GM19035 (cell line): ENCODE measurements at regions not wholly inside any gene's neighbourhood (a gene's known extent, or its start where the extent isn't known, plus 50 kb on each side); places are given as distances from the start of the nearest gene placed in this dataset.
"Not testable (repeated sequence)": the region's sequence is repeated elsewhere in the genome, so short reads cannot be mapped to it uniquely, and the experiment has no call there.

Experiments
- ATAC-seq: cut with Tn5 transposase; IDR thresholded peaks from one replicate; pipeline ENCODE4 v1.9.1; 2021; ENCODE audit not compliant: unreplicated experiment

- ATAC-seq: no peak
Observed at GRCh38 chr9:124164811-124165210, 92.9 kb upstream of the NEK6 start.

DNA sequence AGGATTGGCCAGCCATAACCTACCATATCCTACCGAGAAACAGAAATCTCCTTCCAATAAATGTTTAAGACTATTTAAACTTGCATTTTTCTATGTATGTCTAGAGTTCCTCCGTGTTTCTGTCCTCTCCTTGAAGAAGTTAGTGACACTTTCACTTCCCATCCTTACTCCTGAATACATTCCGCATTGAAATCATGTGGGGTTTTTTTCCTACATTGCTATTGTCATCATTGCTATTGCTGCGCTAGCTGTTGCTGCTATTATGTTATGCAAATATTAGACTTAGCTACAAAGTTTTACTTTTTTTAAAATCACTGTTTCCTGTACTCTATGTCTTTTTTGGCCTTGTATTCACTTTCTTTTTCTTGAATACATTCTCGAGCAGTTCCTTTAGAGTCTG is 83.3 kb upstream of the NEK6 start:
- ATAC-seq: no peak

GRCh38 chr9:124177522-124177921 is 80.2 kb upstream of the NEK6 start:
- ATAC-seq: not testable (repeated sequence)

- no peak for ATAC-seq
Observed at GRCh38 chr9:124179196-124180071, 78.3 kb upstream of the NEK6 start.

DNA sequence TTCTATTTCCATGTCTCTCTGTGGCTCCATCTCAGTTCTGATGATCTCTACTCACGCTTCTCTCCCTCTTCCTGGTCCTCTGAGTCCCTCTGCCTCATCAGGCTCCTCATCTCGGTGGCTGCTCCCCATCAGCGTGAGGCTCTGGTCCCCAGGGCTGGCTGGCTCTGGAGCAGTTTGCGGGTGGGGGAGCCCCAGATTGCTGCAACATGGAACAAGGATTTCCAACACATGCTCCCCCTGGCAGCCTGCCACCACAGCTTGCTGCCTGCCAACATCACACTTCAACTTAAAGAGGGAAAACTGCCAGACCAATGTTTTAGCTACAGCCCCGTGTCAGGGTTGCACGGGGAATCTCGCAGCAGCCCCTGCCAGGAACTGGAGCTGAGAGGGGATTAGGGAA is 77.2 kb upstream of the NEK6 start:
- no peak for ATAC-seq

- ATAC-seq: no peak
Observed at GRCh38 chr9:124182741-124183140, 75.0 kb upstream of the NEK6 start.

DNA sequence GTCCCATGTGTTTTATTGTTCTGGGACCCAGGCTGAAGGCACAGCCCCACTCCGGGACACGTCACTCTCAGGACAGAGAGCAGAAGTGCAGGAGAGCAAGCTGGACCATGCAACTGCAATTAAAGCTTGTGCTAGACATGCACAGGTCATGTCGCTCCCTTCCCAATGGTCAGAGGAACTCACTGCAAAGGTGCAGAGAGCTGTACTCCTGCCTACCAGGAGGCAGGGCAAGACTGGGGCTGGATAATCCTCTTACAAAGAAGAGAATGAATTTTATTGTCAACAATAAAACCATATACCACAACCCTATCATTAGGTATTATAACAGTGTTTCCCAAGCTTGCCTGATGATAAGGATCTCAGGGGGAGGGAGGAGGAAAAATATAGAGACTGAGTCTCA is 74.0 kb upstream of the NEK6 start:
- no peak for ATAC-seq

- no peak for ATAC-seq
Observed at GRCh38 chr9:124185413-124185812, 72.3 kb upstream of the NEK6 start.

DNA sequence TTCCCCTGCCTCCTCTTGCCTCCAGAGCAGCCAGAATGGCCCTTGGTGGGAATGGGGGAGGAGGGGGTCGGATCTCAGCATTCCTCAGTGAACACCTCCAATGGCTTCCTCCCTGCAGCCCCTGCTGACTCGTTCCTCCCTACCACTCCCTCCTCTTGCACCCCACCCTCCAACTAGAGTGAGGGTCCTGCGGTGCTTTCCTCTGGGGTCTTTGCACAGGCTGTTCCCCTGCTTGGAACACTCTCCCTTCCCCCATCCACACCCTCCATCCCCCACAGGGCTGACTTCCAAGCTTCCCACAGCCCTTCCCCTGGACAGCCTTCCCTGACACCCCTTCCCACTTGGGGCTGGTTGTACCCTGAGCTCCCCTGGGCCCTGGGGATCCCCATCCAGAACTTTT is 70.4 kb upstream of the NEK6 start:
- no peak for ATAC-seq

DNA sequence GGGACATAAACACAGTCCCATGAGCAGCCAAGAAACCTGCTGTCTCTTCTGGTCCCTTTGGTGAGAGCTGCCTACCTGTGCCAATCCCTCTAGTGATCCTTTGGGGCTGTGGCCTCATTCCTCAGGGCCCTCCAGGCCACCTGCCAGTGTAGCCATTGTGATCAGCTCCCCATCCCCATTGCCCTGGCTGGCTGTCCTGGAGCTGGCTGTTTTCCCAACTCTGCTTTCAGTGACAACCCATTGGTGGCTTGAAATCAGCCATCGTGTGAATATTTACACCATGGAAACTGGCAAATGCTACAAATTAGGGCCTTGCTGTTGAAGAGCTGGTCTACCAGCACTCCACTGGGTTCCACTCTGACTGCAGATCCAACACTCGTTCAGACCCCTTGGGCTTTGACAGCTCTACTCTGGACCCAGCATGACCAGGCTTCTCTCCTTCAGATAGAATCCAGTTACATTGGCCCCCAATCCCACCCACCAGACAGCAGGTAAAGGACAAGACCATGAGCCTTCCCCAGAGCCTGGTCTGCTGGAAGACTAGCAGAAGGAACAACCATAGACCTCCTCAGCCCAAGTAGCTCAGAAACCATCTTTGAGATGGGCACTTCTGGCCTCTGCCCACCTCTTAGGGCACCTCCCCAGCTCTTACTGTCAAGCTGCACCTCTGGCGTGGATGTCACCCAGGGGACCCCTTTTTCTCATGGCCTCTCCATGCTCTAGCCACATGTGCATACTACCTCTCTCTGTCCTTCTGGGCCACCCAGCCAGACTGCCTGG is 69.2 kb upstream of the NEK6 start:
- no peak for ATAC-seq

DNA sequence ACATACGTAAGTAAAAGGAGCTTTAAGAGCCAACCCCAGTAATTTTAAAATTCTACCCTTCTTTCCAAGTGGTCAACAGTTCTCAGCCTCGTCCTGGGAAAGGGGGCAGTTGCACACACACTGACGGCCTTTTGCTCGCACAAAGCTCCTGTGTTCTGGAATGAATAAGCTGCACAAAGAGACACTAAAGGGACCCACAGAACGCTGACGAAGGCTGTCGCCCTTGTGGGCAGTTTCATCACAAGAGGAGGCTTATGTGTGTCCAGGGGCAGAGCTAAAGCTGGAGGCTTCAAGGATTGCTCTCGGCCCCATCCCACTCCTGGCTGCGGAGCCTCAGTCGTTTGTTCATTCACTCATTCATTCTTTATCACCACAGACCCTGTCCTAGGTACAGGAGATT is 67.0 kb upstream of the NEK6 start:
- no peak for ATAC-seq

- ATAC-seq: no peak
Observed at GRCh38 chr9:124191691-124192395, 65.9 kb upstream of the NEK6 start.

GRCh38 chr9:124196814-124197176 is 61.0 kb upstream of the NEK6 start:
- ATAC-seq: no peak

DNA sequence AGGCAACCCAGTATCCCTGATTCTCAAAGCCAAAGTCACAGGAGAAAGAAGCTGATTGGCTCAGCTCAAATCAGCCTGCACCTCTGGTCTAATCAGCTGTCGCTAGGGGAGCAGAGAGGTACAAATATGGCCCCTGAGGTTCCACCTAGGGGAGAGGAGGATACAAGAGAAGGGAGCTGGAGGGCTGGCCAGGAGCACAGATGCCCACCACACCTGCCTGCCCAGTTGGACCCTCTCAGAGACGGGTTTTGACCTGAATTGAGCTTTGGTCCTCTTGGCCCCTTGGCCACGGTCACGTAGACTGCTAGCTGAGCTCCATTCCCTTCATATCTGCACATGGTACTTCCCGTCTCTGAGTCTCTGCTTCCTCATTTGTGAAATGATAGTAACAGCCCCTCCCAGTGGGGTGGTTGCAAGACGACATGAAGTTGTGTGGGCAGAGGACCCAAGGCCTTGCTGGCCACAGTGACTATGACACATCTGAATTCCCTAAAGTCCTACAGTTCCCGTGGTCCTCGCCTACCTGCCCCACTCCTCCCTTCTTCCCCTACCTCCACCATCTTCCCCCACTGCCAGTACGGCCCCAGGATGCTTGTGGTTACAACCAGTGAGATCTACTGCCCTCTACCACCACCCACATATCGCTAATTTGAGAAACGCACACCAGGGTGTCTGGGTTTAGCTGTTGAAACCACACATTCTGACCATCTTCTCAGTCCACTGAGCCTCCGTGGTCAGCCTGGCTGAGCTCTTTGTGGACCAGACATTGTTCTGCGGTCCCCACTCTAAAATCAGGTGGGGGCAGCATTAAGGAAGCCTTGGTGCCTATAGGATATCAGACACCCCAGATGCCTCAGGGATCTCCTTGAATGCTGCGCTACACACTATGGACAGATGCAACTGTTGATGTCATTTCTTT is 60.3 kb upstream of the NEK6 start:
- peak; percentile 62 for ATAC-seq

DNA sequence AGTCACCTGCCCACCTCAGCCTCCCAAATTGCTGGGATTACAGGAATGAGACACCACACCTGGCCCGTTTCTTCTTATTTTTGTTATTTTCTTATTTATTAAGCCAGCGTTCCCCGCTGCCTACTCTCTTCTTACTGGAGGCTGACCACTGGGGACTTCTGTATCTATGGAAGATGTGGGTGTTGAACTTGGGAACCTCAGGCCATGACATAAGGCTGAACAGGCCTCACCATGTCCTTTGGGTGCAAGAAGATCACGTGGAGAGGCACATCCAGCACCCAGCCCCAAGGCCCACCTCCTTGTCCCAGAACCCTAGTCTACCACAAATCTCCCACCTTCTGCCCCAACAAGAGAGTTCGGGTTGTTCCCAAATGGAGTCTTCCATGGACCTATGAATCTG is 59.4 kb upstream of the NEK6 start:
- no peak for ATAC-seq

- no peak for ATAC-seq
Observed at GRCh38 chr9:124198948-124199347, 58.8 kb upstream of the NEK6 start.

GRCh38 chr9:124199474-124199873 is 58.3 kb upstream of the NEK6 start:
- ATAC-seq: no peak

DNA sequence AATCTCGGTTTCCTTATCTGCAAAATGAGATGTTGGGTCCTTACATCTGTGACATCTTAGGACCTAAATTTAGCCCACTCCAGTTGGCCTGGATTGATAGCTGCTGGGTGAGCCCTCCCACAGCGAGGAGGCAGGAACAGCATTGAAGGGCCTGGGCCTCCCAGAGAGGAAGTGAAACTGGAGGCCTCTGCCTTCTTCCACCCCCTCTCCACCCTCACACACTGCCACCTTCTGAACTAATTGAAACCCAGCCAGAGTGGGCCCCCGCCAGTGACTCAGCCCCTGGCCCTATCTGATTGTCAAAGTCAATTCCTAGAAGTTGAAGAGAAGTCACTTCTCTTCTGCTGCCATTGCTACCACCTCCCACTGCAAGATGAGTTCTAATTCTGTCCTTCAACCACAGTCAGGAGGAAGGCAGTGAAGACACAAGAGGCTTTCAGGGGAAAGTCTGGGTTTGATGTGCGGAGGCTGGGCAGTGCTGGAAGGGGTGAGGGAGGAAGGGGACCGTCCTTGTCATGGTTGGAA is 55.2 kb upstream of the NEK6 start:
- ATAC-seq: peak; percentile 68

DNA sequence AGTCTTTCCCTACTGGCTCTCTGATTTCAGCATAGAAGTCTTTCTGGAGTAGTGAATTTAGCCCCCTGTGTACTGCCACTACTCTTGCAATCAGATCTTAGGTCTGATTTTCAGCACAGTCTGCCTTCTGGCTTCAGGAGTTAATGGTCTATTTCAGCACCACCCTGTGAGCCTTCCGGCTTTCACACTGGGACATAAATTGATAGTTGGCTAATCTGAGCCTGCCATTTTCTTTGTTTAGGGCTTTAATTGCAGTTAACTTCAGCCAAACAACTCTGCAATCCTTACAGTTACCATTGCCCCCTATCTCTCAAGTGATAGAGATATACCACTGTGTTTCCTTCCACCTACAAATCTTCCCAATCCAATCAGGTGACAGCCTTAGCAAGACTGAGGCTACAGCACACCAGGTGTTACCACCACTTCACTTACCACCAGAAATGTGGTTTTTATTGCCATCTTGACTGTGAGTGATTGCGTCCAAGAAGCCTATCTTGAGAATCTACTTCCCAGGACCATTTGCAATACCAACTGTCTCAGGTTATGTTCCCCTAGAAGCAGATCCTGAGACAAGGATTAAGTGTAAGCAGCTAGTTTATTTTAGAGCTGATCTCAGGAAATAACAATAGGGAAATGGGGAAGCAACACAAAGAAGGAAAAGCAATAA is 51.9 kb upstream of the NEK6 start:
- ATAC-seq: no peak

DNA sequence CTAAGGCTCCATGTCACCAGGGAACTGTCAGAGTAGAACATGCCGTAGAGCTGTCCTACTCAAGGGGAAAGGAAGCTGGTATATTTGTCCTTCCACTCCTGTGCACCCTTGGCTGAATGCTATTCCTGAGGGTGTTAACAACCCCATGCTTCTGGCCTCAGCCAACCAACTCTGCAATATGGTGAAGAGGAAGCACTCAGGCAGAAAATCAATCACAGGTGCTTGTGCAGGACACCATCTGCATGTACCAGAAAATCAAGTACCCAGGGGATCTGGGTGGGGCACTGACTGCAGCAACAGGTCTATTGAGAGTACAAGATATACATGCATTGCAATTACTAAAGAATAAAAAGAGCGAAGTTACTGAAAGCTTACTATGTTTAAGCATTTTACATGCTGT is 51.4 kb upstream of the NEK6 start:
- no peak for ATAC-seq
